ENCODE measurements at regions not wholly inside any gene's neighbourhood (a gene's known extent, or its start where the extent isn't known, plus 50 kb on each side); places are given as distances from the start of the nearest gene placed in this dataset.

DNA sequence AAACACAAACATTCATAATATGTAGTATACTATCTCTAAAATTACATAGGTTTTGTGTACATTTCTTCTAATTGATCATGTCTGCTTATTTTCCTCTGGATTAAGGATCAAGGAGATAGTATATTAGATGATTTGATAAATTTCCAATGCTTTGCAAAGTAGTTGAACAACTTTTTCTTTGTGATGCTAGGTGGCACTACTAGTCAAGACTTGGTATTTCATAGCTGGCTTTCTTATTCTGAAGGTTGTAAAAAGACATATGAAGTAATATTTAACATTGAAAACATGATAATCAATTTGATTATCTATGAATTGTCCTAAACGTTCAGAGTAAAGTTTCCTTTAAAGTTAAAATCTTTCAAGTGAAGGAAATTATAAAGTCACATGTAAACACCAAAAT, 106.1 kb upstream of the FGF10 start:
- no peaks in the 10 kb centered on the region for H3K27me3 ChIP-seq (ENCODE audit: insufficient read depth, insufficient read length)
- H3K4me3 ChIP-seq (ENCODE audit: insufficient read length, low read depth): no peak overlapping the region
- no peak overlapping the region for H3K9ac ChIP-seq (ENCODE audit: insufficient read length, low read depth)
- no peaks in the 10 kb centered on the region for H3K36me3 ChIP-seq (ENCODE audit: insufficient read depth, insufficient read length, low read length)
- no peak for DNase-seq (ENCODE audit: low read depth, low spot score)
- H3K4me1 ChIP-seq (ENCODE audit: insufficient read depth, insufficient read length): no peaks in the 10 kb centered on the region
- H3K9me3 ChIP-seq (ENCODE audit: insufficient read depth, low read length): peaks cover 9% of the 10 kb centered on the region; the same call in 1 of the 2 replicates
- TF ChIP-seq YY1 (IDR thresholded peaks at IDR 0.05; ENCODE audit: insufficient read depth, insufficient read length): no peak
- TF ChIP-seq SUZ12 (IDR thresholded peaks at IDR 0.05; ENCODE audit: extremely low read depth, insufficient read depth, insufficient read length): no peak
- no peak for TF ChIP-seq ZNF274 (IDR thresholded peaks at IDR 0.05; ENCODE audit: low read depth, low read length)

DNA sequence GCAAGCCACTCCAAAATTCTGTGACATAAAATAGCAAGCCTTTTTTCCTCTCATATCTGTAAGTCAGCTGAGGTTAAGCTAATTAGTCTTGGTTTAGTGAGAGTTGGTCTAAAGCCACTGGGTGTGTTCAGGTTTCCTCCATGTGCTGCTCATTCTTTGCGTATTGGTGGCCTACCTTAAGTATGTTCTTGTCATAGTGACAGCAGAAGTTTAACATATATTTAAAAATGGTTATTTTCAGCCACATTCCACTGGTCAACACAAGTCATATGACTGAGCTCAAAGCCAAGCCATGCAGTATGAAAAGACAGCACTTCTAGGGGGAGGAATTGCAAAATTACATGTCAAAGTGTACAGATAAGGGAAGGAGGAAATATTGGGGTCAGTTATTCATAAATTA, 100.5 kb upstream of the FGF10 start:
- DNase-seq (ENCODE audit: low read depth, low spot score): no peak
- peaks cover 9% of the 10 kb centered on the region; the same call in 1 of the 2 replicates for H3K9me3 ChIP-seq (ENCODE audit: insufficient read depth, low read length)

DNA sequence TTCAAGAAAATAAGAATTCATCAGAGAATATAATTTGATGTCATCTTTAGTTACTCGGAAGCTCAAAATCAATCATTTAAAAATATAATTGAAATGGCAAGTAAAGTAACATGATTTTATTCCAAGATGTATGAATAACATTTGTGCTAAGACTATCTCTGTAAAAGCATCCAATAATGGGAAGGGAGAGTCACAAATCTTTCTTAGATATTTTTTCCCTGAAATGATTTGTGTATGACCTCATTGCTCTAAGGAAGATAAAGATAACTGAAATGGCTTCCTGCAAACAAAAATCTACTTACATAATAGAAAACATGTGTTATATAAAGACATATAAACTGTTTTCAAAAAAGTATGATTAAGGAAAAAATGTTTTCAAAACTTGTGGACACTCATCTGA, 97.4 kb upstream of the FGF10 start:
- no peak for TF ChIP-seq ZNF274 (IDR thresholded peaks at IDR 0.05; ENCODE audit: low read depth, low read length)
- TF ChIP-seq YY1 (IDR thresholded peaks at IDR 0.05; ENCODE audit: insufficient read depth, insufficient read length): no peak
- TF ChIP-seq SUZ12 (IDR thresholded peaks at IDR 0.05; ENCODE audit: extremely low read depth, insufficient read depth, insufficient read length): no peak

More for the DNA sequence above, 100.5 kb upstream of the FGF10 start:
- Histone ChIP-seq H3K4me3 (ENCODE audit: insufficient read length, low read depth) (no peak overlapping the region), H3K36me3 (ENCODE audit: insufficient read depth, insufficient read length, low read length) (no peaks in the 10 kb centered on the region), H3K27me3 (ENCODE audit: insufficient read depth, insufficient read length) (no peaks in the 10 kb centered on the region), H3K4me1 (ENCODE audit: insufficient read depth, insufficient read length) (no peaks in the 10 kb centered on the region), H3K9ac (ENCODE audit: insufficient read length, low read depth) (no peak overlapping the region)
- TF ChIP-seq YY1 (IDR thresholded peaks at IDR 0.05; ENCODE audit: insufficient read depth, insufficient read length): no peak
- TF ChIP-seq SUZ12 (IDR thresholded peaks at IDR 0.05; ENCODE audit: extremely low read depth, insufficient read depth, insufficient read length): no peak
- no peak for TF ChIP-seq ZNF274 (IDR thresholded peaks at IDR 0.05; ENCODE audit: low read depth, low read length)

GRCh38 chr5:44454002-44454401, 64.8 kb upstream of the FGF10 start:
- no peak for TF ChIP-seq ZNF274 (IDR thresholded peaks at IDR 0.05; ENCODE audit: low read depth, low read length)
- TF ChIP-seq SUZ12 (IDR thresholded peaks at IDR 0.05; ENCODE audit: extremely low read depth, insufficient read depth, insufficient read length): no peak
- TF ChIP-seq YY1 (IDR thresholded peaks at IDR 0.05; ENCODE audit: insufficient read depth, insufficient read length): no peak

More for the DNA sequence above, 97.4 kb upstream of the FGF10 start:
- Histone ChIP-seq H3K4me1 (ENCODE audit: insufficient read depth, insufficient read length) (no peaks in the 10 kb centered on the region), H3K36me3 (ENCODE audit: insufficient read depth, insufficient read length, low read length) (no peaks in the 10 kb centered on the region), H3K27me3 (ENCODE audit: insufficient read depth, insufficient read length) (no peaks in the 10 kb centered on the region), H3K9me3 (ENCODE audit: insufficient read depth, low read length) (no peaks in the 10 kb centered on the region), H3K4me3 (ENCODE audit: insufficient read length, low read depth) (no peak overlapping the region), H3K9ac (ENCODE audit: insufficient read length, low read depth) (no peak overlapping the region)
- no peak for DNase-seq (ENCODE audit: low read depth, low spot score)

DNA sequence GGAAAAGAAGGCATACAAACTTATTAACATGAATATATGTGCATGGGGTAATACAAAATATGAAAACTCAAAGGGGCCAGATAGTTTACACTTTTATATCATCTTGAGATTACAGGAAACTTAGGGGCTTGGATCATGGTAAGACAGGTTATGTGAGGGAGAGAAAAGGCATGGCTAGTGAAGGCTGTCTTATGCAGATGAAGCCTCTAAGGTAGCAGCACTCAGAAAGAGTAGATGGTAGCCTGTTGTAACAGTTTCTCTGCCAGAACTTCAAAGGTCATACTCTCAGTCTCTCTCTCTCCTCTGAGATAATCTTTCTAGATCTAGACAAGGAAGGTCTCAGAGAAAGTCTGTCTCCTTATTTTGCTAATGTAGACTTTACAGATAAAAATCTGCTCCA, 57.2 kb upstream of the FGF10 start:
- H3K9ac ChIP-seq (ENCODE audit: insufficient read length, low read depth): no peak overlapping the region
- no peaks in the 10 kb centered on the region for H3K36me3 ChIP-seq (ENCODE audit: insufficient read depth, insufficient read length, low read length)
- no peaks in the 10 kb centered on the region for H3K4me1 ChIP-seq (ENCODE audit: insufficient read depth, insufficient read length)
- no peak overlapping the region for H3K4me3 ChIP-seq (ENCODE audit: insufficient read length, low read depth)
- TF ChIP-seq ZNF274 (IDR thresholded peaks at IDR 0.05; ENCODE audit: low read depth, low read length): no peak
- TF ChIP-seq SUZ12 (IDR thresholded peaks at IDR 0.05; ENCODE audit: extremely low read depth, insufficient read depth, insufficient read length): no peak
- TF ChIP-seq YY1 (IDR thresholded peaks at IDR 0.05; ENCODE audit: insufficient read depth, insufficient read length): no peak
- H3K27me3 ChIP-seq (ENCODE audit: insufficient read depth, insufficient read length): no peaks in the 10 kb centered on the region
- no peaks in the 10 kb centered on the region for H3K9me3 ChIP-seq (ENCODE audit: insufficient read depth, low read length)
- no peak for DNase-seq (ENCODE audit: low read depth, low spot score)

More at GRCh38 chr5:44454002-44454401, 64.8 kb upstream of the FGF10 start:
- H3K27me3 ChIP-seq (ENCODE audit: insufficient read depth, insufficient read length): no peaks in the 10 kb centered on the region
- H3K4me1 ChIP-seq (ENCODE audit: insufficient read depth, insufficient read length): no peaks in the 10 kb centered on the region
- no peak for DNase-seq (ENCODE audit: low read depth, low spot score)
- H3K9me3 ChIP-seq (ENCODE audit: insufficient read depth, low read length): no peaks in the 10 kb centered on the region; the same call in 1 of the 2 replicates
- H3K9ac ChIP-seq (ENCODE audit: insufficient read length, low read depth): no peak overlapping the region
- no peak overlapping the region for H3K4me3 ChIP-seq (ENCODE audit: insufficient read length, low read depth)
- no peaks in the 10 kb centered on the region for H3K36me3 ChIP-seq (ENCODE audit: insufficient read depth, insufficient read length, low read length)

GRCh38 chr5:44443172-44443571, 54.0 kb upstream of the FGF10 start:
- no peaks in the 10 kb centered on the region for H3K27me3 ChIP-seq (ENCODE audit: insufficient read depth, insufficient read length)
- no peak overlapping the region for H3K9ac ChIP-seq (ENCODE audit: insufficient read length, low read depth)

GRCh38 chr5:44441460-44441859, 52.2 kb upstream of the FGF10 start:
- TF ChIP-seq SUZ12 (IDR thresholded peaks at IDR 0.05; ENCODE audit: extremely low read depth, insufficient read depth, insufficient read length): no peak
- TF ChIP-seq YY1 (IDR thresholded peaks at IDR 0.05; ENCODE audit: insufficient read depth, insufficient read length): no peak
- TF ChIP-seq ZNF274 (IDR thresholded peaks at IDR 0.05; ENCODE audit: low read depth, low read length): no peak

More at GRCh38 chr5:44443172-44443571, 54.0 kb upstream of the FGF10 start:
- H3K4me3 ChIP-seq (ENCODE audit: insufficient read length, low read depth): no peak overlapping the region
- H3K36me3 ChIP-seq (ENCODE audit: insufficient read depth, insufficient read length, low read length): no peaks in the 10 kb centered on the region
- no peak for DNase-seq (ENCODE audit: low read depth, low spot score)
- H3K4me1 ChIP-seq (ENCODE audit: insufficient read depth, insufficient read length): no peaks in the 10 kb centered on the region
- no peaks in the 10 kb centered on the region for H3K9me3 ChIP-seq (ENCODE audit: insufficient read depth, low read length)
- TF ChIP-seq SUZ12 (IDR thresholded peaks at IDR 0.05; ENCODE audit: extremely low read depth, insufficient read depth, insufficient read length) (no peak), YY1 (IDR thresholded peaks at IDR 0.05; ENCODE audit: insufficient read depth, insufficient read length) (no peak), ZNF274 (IDR thresholded peaks at IDR 0.05; ENCODE audit: low read depth, low read length) (no peak)

More at GRCh38 chr5:44441460-44441859, 52.2 kb upstream of the FGF10 start:
- no peak overlapping the region for H3K4me3 ChIP-seq (ENCODE audit: insufficient read length, low read depth)
- no peak overlapping the region for H3K9ac ChIP-seq (ENCODE audit: insufficient read length, low read depth)
- no peaks in the 10 kb centered on the region for H3K4me1 ChIP-seq (ENCODE audit: insufficient read depth, insufficient read length)
- H3K27me3 ChIP-seq (ENCODE audit: insufficient read depth, insufficient read length): no peaks in the 10 kb centered on the region
- no peak for DNase-seq (ENCODE audit: low read depth, low spot score)
- H3K36me3 ChIP-seq (ENCODE audit: insufficient read depth, insufficient read length, low read length): no peaks in the 10 kb centered on the region
- no peaks in the 10 kb centered on the region for H3K9me3 ChIP-seq (ENCODE audit: insufficient read depth, low read length)
